ENCODE measurements at regions not wholly inside any gene's neighbourhood (a gene's known extent, or its start where the extent isn't known, plus 50 kb on each side); places are given as distances from the start of the nearest gene placed in this dataset.

DNA sequence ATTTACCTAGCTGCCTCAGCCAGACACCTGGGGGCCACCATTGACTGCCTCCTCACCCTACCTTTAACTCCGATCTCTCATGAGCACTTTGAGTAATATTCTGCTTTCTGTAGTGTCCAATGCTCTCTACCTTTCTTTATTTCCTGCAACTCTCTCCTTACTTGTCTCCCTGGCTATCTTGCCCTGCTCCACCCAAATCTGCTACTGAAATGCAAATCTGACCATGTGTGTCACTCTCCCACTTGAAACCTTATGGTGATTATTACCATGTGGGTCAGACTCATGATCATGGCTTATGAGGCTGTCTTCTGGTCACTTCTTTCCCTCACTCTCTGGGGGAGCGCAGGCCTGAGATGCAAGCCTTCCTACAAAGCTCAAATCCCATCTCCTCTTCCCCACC is 83.3 kb downstream of the INSIG2 start:
- WGBS, 4 donors = 90 to 94% (median 92%) methylated on average over 2 of the region's 2 CpGs
- no peak for ATAC-seq
- H3K4me3 ChIP-seq = no peak overlapping the region
- peaks cover 0 to 9% (median 0%) of the 10 kb centered on the region in 12 donors for H3K4me1 ChIP-seq
- intact Hi-C loops (cut with DNase I) = no loop called here
- no peak for DNase-seq
- no peak for TF ChIP-seq POLR2A (IDR thresholded peaks at IDR 0.05)
- TF ChIP-seq, protein P1, sequence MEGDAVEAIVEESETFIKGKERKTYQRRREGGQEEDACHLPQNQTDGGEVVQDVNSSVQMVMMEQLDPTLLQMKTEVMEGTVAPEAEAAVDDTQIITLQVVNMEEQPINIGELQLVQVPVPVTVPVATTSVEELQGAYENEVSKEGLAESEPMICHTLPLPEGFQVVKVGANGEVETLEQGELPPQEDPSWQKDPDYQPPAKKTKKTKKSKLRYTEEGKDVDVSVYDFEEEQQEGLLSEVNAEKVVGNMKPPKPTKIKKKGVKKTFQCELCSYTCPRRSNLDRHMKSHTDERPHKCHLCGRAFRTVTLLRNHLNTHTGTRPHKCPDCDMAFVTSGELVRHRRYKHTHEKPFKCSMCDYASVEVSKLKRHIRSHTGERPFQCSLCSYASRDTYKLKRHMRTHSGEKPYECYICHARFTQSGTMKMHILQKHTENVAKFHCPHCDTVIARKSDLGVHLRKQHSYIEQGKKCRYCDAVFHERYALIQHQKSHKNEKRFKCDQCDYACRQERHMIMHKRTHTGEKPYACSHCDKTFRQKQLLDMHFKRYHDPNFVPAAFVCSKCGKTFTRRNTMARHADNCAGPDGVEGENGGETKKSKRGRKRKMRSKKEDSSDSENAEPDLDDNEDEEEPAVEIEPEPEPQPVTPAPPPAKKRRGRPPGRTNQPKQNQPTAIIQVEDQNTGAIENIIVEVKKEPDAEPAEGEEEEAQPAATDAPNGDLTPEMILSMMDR (IDR thresholded peaks at IDR 0.05) = no peak
- H3K27ac ChIP-seq = no peak overlapping the region
- H3K9me3 ChIP-seq = no peaks in the 10 kb centered on the region
- H3K27me3 ChIP-seq = peaks cover 0 to 14% (median 0%) of the 10 kb centered on the region in 9 donors
- H3K36me3 ChIP-seq = no peaks in the 10 kb centered on the region

DNA sequence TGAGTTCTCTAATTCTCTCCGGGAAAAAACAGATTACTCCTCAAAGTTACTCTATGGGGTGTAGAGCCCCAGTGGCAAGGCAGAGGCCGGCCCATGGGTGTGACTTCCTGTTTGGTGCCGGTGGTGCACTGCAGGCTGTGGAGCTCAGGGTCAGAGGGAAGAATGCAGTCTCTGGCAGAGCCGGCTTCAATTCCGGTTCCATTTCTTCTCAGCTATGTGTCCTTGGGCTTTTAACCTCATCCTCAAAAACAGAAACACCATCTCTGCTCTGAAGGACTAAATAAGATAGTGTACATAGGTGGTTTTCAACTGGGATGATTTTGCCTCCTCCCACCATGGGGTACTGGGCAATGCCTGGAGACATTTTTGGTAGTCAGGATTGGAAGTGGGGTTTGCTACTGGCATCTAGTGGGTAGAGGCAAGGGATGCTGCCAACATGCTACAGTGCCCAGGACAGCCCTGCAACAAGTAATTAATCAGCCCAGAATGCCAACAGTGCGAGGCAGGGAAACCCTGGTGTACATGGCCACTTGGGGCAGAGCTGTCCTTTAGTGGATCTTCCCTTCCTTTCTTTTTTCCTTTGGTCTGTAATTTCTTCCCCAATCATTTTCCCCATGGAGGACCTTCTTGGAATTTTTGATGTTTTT is 81.2 kb downstream of the INSIG2 start:
- Histone ChIP-seq H3K27me3 (peaks cover 0 to 14% (median 0%) of the 10 kb centered on the region in 9 donors), H3K4me1 (peaks cover 0 to 9% (median 0%) of the 10 kb centered on the region in 12 donors), H3K4me3 (no peak overlapping the region), H3K27ac (no peak overlapping the region), H3K9me3 (peaks cover 0 to 4% (median 0%) of the 10 kb centered on the region in 12 donors), H3K36me3 (no peaks in the 10 kb centered on the region)
- DNase-seq = peak in 2 of 5 donors; percentile 21 to 53
- ATAC-seq = peak in 3 of 4 donors; percentile 61 to 90 (median 73)
- TF ChIP-seq, protein P1 (IDR thresholded peaks at IDR 0.05) = no peak
- TF ChIP-seq POLR2A (IDR thresholded peaks at IDR 0.05) = no peak
- intact Hi-C loops (cut with DNase I) = no loop called here
- 29 to 40% (median 34%) methylated on average over 6 of the region's 6 CpGs for WGBS, 4 donors

DNA sequence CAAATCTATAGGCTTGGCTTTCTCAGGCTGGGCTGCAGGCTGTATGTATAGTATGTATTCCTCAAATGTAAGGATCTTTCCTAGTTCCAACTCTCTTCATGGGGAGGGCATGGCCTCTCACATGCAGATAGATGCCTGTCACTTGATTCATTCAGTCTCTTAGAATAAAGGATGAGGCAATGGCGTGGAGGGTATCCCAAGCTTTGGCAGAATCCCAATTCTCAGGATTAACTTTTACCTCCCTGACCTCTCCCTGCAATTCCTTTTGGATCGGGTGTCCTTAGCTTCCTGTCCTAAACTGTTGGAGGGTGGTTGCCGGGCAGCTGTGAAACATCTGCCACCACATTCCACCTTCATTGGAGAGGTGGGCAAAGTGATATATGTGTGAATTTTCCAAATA is 80.3 kb downstream of the INSIG2 start:
- H3K27me3 ChIP-seq = peaks cover 0 to 10% (median 0%) of the 10 kb centered on the region in 9 donors
- H3K36me3 ChIP-seq = no peaks in the 10 kb centered on the region
- TF ChIP-seq, protein P1 (IDR thresholded peaks at IDR 0.05) = no peak
- TF ChIP-seq POLR2A (IDR thresholded peaks at IDR 0.05) = no peak
- ATAC-seq (no peak), DNase-seq (no peak)
- peaks cover 0 to 9% (median 0%) of the 10 kb centered on the region in 12 donors for H3K4me1 ChIP-seq
- intact Hi-C loops (cut with DNase I) = no loop called here
- H3K27ac ChIP-seq = no peak overlapping the region
- peaks cover 0 to 6% (median 0%) of the 10 kb centered on the region in 12 donors for H3K9me3 ChIP-seq
- H3K4me3 ChIP-seq = no peak overlapping the region
- 40 to 54% (median 43%) methylated on average over 3 of the region's 3 CpGs for WGBS, 4 donors

DNA sequence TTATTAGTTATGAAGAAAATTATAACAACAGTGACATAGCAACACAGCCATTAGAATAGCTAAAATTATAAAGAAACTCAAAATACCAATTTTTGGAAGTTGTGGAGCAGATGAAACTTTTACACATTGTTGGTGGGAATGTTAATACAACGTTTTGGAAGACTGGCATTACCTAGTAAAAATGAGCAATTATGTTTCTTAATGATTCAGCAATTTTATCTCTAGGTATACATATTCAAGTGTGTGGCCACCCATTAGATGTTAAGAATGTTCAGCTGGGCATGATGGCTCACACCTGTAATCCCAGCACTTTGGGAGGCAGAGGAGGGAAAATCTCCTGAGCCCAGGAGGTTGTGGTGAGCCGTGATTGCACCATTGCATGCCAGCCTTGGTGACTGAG is 78.8 kb downstream of the INSIG2 start:
- 59 to 72% (median 68%) methylated on average over 2 of the region's 2 CpGs for WGBS, 4 donors
- intact Hi-C loops (cut with DNase I) = no loop called here
- Histone ChIP-seq H3K4me1 (peaks cover 0 to 9% (median 0%) of the 10 kb centered on the region in 12 donors), H3K36me3 (no peaks in the 10 kb centered on the region), H3K27ac (no peak overlapping the region), H3K27me3 (no peaks in the 10 kb centered on the region), H3K4me3 (no peak overlapping the region), H3K9me3 (peaks cover 0 to 6% (median 0%) of the 10 kb centered on the region in 12 donors)
- no peak for TF ChIP-seq POLR2A (IDR thresholded peaks at IDR 0.05)
- TF ChIP-seq, protein P1 (IDR thresholded peaks at IDR 0.05) = no peak
- DNase-seq (no peak), ATAC-seq (no peak)
